ENCODE measurements at regions not wholly inside any gene's neighbourhood (a gene's known extent, or its start where the extent isn't known, plus 50 kb on each side); places are given as distances from the start of the nearest gene placed in this dataset.

- TF ChIP-seq UBTF (IDR thresholded peaks at IDR 0.05; ENCODE audit: borderline replicate concordance in 1 of 2, low read depth in 2 of 2, low read length in 2 of 2) (peak in 1 of 2 experiments; percentile 48; a peak in 1 of 4 replicates), SMAD4 (CRISPR knock-in tag; conservative IDR thresholded peaks at IDR 0.05) (no peak), ELF2 (CRISPR knock-in tag; IDR thresholded peaks at IDR 0.05) (no peak), CEBPZ (IDR thresholded peaks at IDR 0.05; ENCODE audit: borderline replicate concordance, low read depth, low read length) (no peak), ZBTB2 (IDR thresholded peaks at IDR 0.05) (no peak), FOXK2 (conservative IDR thresholded peaks at IDR 0.05 in 1 of 2, IDR thresholded peaks at IDR 0.05 in 1 of 2; ENCODE audit: low read depth in 2 of 2) (no peak), ZNF780A (CRISPR knock-in tag; IDR thresholded peaks at IDR 0.05) (no peak), RUNX1 (IDR thresholded peaks at IDR 0.05; ENCODE audit: low read depth) (no peak), SRSF7 (optimal IDR thresholded peaks at IDR 0.05; ENCODE audit: low read depth, low read length) (no peak), HIVEP1 (CRISPR knock-in tag; IDR thresholded peaks at IDR 0.05) (no peak)
- TF ChIP-seq, protein P1, sequence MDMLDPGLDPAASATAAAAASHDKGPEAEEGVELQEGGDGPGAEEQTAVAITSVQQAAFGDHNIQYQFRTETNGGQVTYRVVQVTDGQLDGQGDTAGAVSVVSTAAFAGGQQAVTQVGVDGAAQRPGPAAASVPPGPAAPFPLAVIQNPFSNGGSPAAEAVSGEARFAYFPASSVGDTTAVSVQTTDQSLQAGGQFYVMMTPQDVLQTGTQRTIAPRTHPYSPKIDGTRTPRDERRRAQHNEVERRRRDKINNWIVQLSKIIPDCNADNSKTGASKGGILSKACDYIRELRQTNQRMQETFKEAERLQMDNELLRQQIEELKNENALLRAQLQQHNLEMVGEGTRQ (CRISPR knock-in tag; IDR thresholded peaks at IDR 0.05): 0 out of 2 replicates have a peak, but pooled peaks have one; percentile 4
- TF ChIP-seq, protein P2, sequence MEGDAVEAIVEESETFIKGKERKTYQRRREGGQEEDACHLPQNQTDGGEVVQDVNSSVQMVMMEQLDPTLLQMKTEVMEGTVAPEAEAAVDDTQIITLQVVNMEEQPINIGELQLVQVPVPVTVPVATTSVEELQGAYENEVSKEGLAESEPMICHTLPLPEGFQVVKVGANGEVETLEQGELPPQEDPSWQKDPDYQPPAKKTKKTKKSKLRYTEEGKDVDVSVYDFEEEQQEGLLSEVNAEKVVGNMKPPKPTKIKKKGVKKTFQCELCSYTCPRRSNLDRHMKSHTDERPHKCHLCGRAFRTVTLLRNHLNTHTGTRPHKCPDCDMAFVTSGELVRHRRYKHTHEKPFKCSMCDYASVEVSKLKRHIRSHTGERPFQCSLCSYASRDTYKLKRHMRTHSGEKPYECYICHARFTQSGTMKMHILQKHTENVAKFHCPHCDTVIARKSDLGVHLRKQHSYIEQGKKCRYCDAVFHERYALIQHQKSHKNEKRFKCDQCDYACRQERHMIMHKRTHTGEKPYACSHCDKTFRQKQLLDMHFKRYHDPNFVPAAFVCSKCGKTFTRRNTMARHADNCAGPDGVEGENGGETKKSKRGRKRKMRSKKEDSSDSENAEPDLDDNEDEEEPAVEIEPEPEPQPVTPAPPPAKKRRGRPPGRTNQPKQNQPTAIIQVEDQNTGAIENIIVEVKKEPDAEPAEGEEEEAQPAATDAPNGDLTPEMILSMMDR (IDR thresholded peaks at IDR 0.05 in 2 of 3, conservative IDR thresholded peaks at IDR 0.05 in 1 of 3; ENCODE audit: insufficient read depth in 2 of 3, low read depth in 1 of 3, low read length in 3 of 3): peak; percentile 39 to 71 (median 51); a peak in 4 of 6 replicates
- TF ChIP-seq, protein P3, sequence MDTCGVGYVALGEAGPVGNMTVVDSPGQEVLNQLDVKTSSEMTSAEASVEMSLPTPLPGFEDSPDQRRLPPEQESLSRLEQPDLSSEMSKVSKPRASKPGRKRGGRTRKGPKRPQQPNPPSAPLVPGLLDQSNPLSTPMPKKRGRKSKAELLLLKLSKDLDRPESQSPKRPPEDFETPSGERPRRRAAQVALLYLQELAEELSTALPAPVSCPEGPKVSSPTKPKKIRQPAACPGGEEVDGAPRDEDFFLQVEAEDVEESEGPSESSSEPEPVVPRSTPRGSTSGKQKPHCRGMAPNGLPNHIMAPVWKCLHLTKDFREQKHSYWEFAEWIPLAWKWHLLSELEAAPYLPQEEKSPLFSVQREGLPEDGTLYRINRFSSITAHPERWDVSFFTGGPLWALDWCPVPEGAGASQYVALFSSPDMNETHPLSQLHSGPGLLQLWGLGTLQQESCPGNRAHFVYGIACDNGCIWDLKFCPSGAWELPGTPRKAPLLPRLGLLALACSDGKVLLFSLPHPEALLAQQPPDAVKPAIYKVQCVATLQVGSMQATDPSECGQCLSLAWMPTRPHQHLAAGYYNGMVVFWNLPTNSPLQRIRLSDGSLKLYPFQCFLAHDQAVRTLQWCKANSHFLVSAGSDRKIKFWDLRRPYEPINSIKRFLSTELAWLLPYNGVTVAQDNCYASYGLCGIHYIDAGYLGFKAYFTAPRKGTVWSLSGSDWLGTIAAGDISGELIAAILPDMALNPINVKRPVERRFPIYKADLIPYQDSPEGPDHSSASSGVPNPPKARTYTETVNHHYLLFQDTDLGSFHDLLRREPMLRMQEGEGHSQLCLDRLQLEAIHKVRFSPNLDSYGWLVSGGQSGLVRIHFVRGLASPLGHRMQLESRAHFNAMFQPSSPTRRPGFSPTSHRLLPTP (IDR thresholded peaks at IDR 0.05; ENCODE audit: borderline replicate concordance, extremely low read depth, insufficient read length): no peak
Measured at GRCh38 chr1:231093156-231093922, 53.3 kb upstream of the FAM89A start (continued).

Measured in K562 (cell line).